CD8-positive, alpha-beta memory T cell (primary cell): ENCODE measurements at regions not wholly inside any gene's neighbourhood (a gene's known extent, or its start where the extent isn't known, plus 50 kb on each side); places are given as distances from the start of the nearest gene placed in this dataset.

ENCODE experiments used
- CTCF ChIA-PET: fragments of 350-600 bp; sonication (Branson Sonifier 250); formaldehyde crosslinking; loops from one replicate; lab custom pipeline; 2021; ENCODE audit warnings: antibody characterized with exemption; lab: Charles Lee
- POLR2A ChIA-PET: fragments of 350-600 bp; sonication (Branson Sonifier 250); formaldehyde crosslinking; loops from one replicate; lab custom pipeline; 2021; ENCODE audit warnings: antibody characterized with exemption; lab: Charles Lee
- DNase-seq, 5 donors: peaks; one replicate each; pipeline versions ENCODE4 v3.0.0 to v3.0.0-alpha.2; 2020 to 2022; ENCODE audit warnings: mixed read lengths in 1 of 5
- H3K27ac ChIP-seq: one replicate; pipeline ENCODE4 v1.7.0; 2013; ENCODE audit warnings: low read depth, mild to moderate bottlenecking, low read length, moderate library complexity
- H3K27me3 ChIP-seq: 2 replicates; pipeline ENCODE4 v1.7.0; 2013; ENCODE audit warnings: low read length, mild to moderate bottlenecking; ENCODE audit not compliant: insufficient read depth, poor library complexity, severe bottlenecking
- H3K36me3 ChIP-seq: 2 replicates; pipeline ENCODE4 v1.7.0; 2013; ENCODE audit warnings: mild to moderate bottlenecking, low read length, moderate library complexity; ENCODE audit not compliant: insufficient read depth
- H3K4me1 ChIP-seq: 2 replicates; pipeline ENCODE4 v1.7.0; 2013; ENCODE audit warnings: mild to moderate bottlenecking, low read length, moderate library complexity; ENCODE audit not compliant: insufficient read depth
- H3K4me3 ChIP-seq: 2 replicates; pipeline ENCODE4 v1.7.0; 2013; ENCODE audit warnings: mild to moderate bottlenecking, low read length
- H3K9me3 ChIP-seq: 2 replicates; pipeline ENCODE4 v1.7.0; 2013; ENCODE audit warnings: mild to moderate bottlenecking, low read length
- H3K27ac Mint-ChIP-seq, 8 donors: one replicate each; pipeline ENCODE4 v1.8.0; 2020 to 2021; ENCODE audit warnings: mixed read lengths in 8 of 8, mild to moderate bottlenecking in 6 of 8, inconsistent platforms in 3 of 8, moderate library complexity in 3 of 8
- H3K27me3 Mint-ChIP-seq, 2 donors: one replicate each; pipeline ENCODE4 v1.8.0; 2020 to 2021; ENCODE audit warnings: mixed read lengths in 2 of 2, mild to moderate bottlenecking in 1 of 2, moderate library complexity in 1 of 2
- H3K36me3 Mint-ChIP-seq, 3 donors: one replicate each; pipeline ENCODE4 v1.8.0; 2020 to 2021; ENCODE audit warnings: mixed read lengths in 3 of 3, inconsistent platforms in 1 of 3, mild to moderate bottlenecking in 1 of 3
- H3K4me1 Mint-ChIP-seq, 3 donors: one replicate each; pipeline ENCODE4 v1.8.0; 2020 to 2021; ENCODE audit warnings: mixed read lengths in 3 of 3, inconsistent platforms in 1 of 3, mild to moderate bottlenecking in 1 of 3
- H3K4me3 Mint-ChIP-seq, 7 donors: one replicate each; pipeline ENCODE4 v1.8.0; 2020 to 2021; ENCODE audit warnings: mixed read lengths in 7 of 7, mild to moderate bottlenecking in 6 of 7, moderate library complexity in 4 of 7, inconsistent platforms in 2 of 7
- H3K9me3 Mint-ChIP-seq, 5 donors: one replicate each; pipeline ENCODE4 v1.8.0; 2020 to 2022; ENCODE audit warnings: mixed read lengths in 5 of 5, mild to moderate bottlenecking in 3 of 5, moderate library complexity in 2 of 5, inconsistent platforms in 1 of 5

- Histone ChIP-seq H3K9me3 (no peaks in the 10 kb centered on the region), H3K4me3 (no peak overlapping the region), H3K36me3 (no peaks in the 10 kb centered on the region), H3K27ac (no peak overlapping the region), H3K27me3 (no peaks in the 10 kb centered on the region), H3K4me1 (no peaks in the 10 kb centered on the region)
- H3K4me1 Mint-ChIP-seq = no peaks in the 10 kb centered on the region
- no peak for DNase-seq
- ChIA-PET CTCF (no interaction called here), POLR2A (no interaction called here)
- no peaks in the 10 kb centered on the region for H3K36me3 Mint-ChIP-seq
- peaks cover 7 to 29% (median 14%) of the 10 kb centered on the region in 5 donors for H3K9me3 Mint-ChIP-seq
- H3K27me3 Mint-ChIP-seq = peaks cover 0 to 3% of the 10 kb centered on the region in 2 donors
- H3K27ac Mint-ChIP-seq = no peak overlapping the region
- H3K4me3 Mint-ChIP-seq = no peak overlapping the region
Measured at GRCh38 chr4:175412746-175413145, 399.3 kb downstream of the GPM6A start.

DNA sequence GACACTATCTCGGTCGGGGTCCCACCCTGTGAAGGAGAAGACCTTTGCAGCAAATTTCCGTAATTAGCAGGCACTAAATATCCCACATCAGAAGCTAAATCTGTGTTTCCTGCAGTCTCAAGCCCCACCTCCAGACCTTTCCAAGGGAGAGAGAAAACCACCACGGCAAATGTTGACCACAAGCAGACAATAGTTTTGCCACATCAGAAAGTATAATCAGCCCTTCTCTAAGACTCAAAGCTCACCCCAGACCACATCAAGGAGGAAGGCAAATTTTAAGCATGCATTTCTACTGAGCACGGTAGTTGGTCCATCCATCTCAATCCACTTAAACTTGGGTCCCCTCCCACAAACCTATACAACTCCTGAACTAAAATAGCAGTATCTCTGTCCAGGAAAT lies 398.5 kb downstream of the GPM6A start:
- peak in 1 of 5 donors; percentile 2 for DNase-seq
- H3K4me1 Mint-ChIP-seq = no peaks in the 10 kb centered on the region
- H3K27me3 ChIP-seq = no peaks in the 10 kb centered on the region

DNA sequence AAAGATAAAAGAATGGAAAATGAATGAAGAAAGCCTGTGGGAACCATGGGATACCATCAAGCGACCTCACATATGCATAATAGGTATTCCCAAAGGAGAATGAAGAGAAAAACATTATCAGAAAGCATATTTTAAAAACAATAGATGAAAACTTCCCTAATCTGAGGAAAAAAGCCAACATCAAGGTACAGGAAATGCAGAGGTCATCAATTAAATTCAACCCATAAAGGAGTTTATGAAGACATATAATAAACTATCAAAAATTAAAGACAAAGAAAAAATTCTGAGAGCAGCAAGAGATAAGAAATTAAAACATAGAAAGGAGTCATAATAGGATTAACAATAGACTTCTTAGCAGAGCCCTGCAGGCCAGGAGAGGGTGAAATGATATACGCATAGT lies 397.5 kb downstream of the GPM6A start:
- Mint-ChIP-seq H3K27ac (no peak overlapping the region), H3K4me1 (no peaks in the 10 kb centered on the region), H3K4me3 (no peak overlapping the region), H3K27me3 (peaks cover 0 to 3% of the 10 kb centered on the region in 2 donors), H3K36me3 (no peaks in the 10 kb centered on the region), H3K9me3 (peaks cover 7 to 38% (median 17%) of the 10 kb centered on the region in 5 donors)
- Histone ChIP-seq H3K27ac (no peak overlapping the region), H3K9me3 (no peaks in the 10 kb centered on the region), H3K36me3 (no peaks in the 10 kb centered on the region), H3K27me3 (no peaks in the 10 kb centered on the region), H3K4me1 (no peaks in the 10 kb centered on the region), H3K4me3 (no peak overlapping the region)
- ChIA-PET CTCF (no interaction called here), POLR2A (no interaction called here)
- no peak for DNase-seq

More for the DNA sequence above, 398.5 kb downstream of the GPM6A start:
- Mint-ChIP-seq H3K27ac (peak overlapping the region in 1 of 8 donors; percentile 26), H3K36me3 (no peaks in the 10 kb centered on the region), H3K27me3 (peaks cover 0 to 3% of the 10 kb centered on the region in 2 donors), H3K4me3 (peak overlapping the region in 1 of 7 donors; percentile 65), H3K9me3 (peaks cover 7 to 34% (median 14%) of the 10 kb centered on the region in 5 donors)
- CTCF ChIA-PET = no interaction called here
- Histone ChIP-seq H3K4me3 (no peak overlapping the region), H3K4me1 (no peaks in the 10 kb centered on the region), H3K9me3 (no peaks in the 10 kb centered on the region), H3K36me3 (no peaks in the 10 kb centered on the region), H3K27ac (no peak overlapping the region)
- POLR2A ChIA-PET = no interaction called here

DNA sequence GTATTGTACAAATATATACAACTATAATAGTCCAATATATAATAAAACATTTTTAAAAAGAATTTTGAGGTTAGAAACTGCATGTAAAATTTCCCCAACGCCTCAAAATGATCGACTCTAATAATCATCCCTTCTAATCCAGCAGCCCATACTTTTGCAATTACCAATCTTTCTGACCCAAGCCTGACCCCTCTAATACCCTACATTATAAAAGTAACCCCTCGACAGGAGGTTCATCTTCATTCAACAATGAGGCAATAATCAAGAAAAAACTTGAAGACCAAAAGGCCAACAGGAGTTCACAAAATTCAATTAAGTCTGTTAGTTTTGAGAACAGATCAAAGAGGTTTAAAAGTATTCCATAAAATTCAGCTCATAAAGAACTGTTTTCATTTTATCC lies 393.5 kb downstream of the GPM6A start:
- Histone ChIP-seq H3K27ac (no peak overlapping the region), H3K36me3 (no peaks in the 10 kb centered on the region), H3K27me3 (no peaks in the 10 kb centered on the region), H3K4me3 (no peak overlapping the region), H3K9me3 (no peaks in the 10 kb centered on the region), H3K4me1 (no peaks in the 10 kb centered on the region)
- Mint-ChIP-seq H3K9me3 (peaks cover 5 to 39% (median 10%) of the 10 kb centered on the region in 5 donors), H3K27me3 (peaks cover 0 to 2% of the 10 kb centered on the region in 2 donors), H3K27ac (no peak overlapping the region), H3K36me3 (no peaks in the 10 kb centered on the region), H3K4me1 (no peaks in the 10 kb centered on the region), H3K4me3 (no peak overlapping the region)
- no peak for DNase-seq
- ChIA-PET CTCF (no interaction called here), POLR2A (no interaction called here)

DNA sequence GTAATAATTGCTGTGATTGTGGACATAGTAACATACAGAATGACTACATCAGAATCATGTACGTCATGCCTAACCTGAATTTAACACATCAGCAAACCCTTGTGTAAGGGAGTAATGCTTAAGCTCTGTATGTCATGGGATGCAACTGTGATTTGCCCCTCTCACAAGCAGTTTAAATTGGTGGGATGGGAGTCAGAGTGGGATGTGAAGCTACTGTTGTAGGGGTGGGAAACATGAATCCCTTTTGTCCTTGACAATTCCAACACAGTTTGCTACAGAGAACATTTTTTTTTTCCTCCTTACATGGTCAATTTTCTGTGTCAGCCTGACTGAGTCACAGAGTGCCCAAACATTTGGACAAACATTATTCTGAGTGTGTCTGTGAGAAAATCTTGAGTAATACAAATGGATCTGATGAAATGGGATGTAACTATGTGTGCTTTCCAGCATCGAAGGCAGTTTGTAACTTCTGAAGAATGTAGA lies 392.8 kb downstream of the GPM6A start:
- no peak overlapping the region for H3K4me3 Mint-ChIP-seq
- Histone ChIP-seq H3K36me3 (no peaks in the 10 kb centered on the region), H3K9me3 (no peaks in the 10 kb centered on the region), H3K4me3 (no peak overlapping the region), H3K27ac (no peak overlapping the region), H3K4me1 (no peaks in the 10 kb centered on the region), H3K27me3 (no peaks in the 10 kb centered on the region)
- no peaks in the 10 kb centered on the region for H3K36me3 Mint-ChIP-seq
- ChIA-PET CTCF (no interaction called here), POLR2A (no interaction called here)
- peaks cover 0 to 1% of the 10 kb centered on the region in 2 donors for H3K27me3 Mint-ChIP-seq
- H3K9me3 Mint-ChIP-seq = peaks cover 4 to 38% (median 6%) of the 10 kb centered on the region in 5 donors
- H3K4me1 Mint-ChIP-seq = no peaks in the 10 kb centered on the region
- no peak for DNase-seq
- H3K27ac Mint-ChIP-seq = no peak overlapping the region

GRCh38 chr4:175421506-175421905 lies 390.6 kb downstream of the GPM6A start:
- ChIA-PET CTCF (interaction anchor here (0.9 kb wide), 1 partner anchor 15 kb away, joined by 3 read pairs; no protein-coding TSS in a partner anchor), POLR2A (no interaction called here)
- H3K36me3 ChIP-seq = no peaks in the 10 kb centered on the region
- H3K4me3 Mint-ChIP-seq = no peak overlapping the region
- H3K4me1 ChIP-seq = no peaks in the 10 kb centered on the region
- H3K27ac ChIP-seq = no peak overlapping the region
- H3K9me3 ChIP-seq = no peaks in the 10 kb centered on the region
- no peaks in the 10 kb centered on the region for H3K27me3 Mint-ChIP-seq
- H3K36me3 Mint-ChIP-seq = no peaks in the 10 kb centered on the region
- H3K27ac Mint-ChIP-seq = no peak overlapping the region
- H3K4me3 ChIP-seq = no peak overlapping the region
- no peak for DNase-seq
- H3K9me3 Mint-ChIP-seq = peaks cover 0 to 24% (median 4%) of the 10 kb centered on the region in 5 donors
- no peaks in the 10 kb centered on the region for H3K4me1 Mint-ChIP-seq
- no peaks in the 10 kb centered on the region for H3K27me3 ChIP-seq

- Histone ChIP-seq H3K36me3 (no peaks in the 10 kb centered on the region), H3K4me1 (no peaks in the 10 kb centered on the region), H3K9me3 (no peaks in the 10 kb centered on the region), H3K4me3 (no peak overlapping the region), H3K27me3 (no peaks in the 10 kb centered on the region), H3K27ac (no peak overlapping the region)
- no peak overlapping the region for H3K27ac Mint-ChIP-seq
- peaks cover 0 to 19% (median 6%) of the 10 kb centered on the region in 5 donors for H3K9me3 Mint-ChIP-seq
- ChIA-PET POLR2A (no interaction called here), CTCF (no interaction called here)
- DNase-seq = no peak
- H3K4me3 Mint-ChIP-seq = no peak overlapping the region
- no peaks in the 10 kb centered on the region for H3K36me3 Mint-ChIP-seq
- no peaks in the 10 kb centered on the region for H3K27me3 Mint-ChIP-seq
- no peaks in the 10 kb centered on the region for H3K4me1 Mint-ChIP-seq
Measured at GRCh38 chr4:175422331-175422730, 389.7 kb downstream of the GPM6A start.

DNA sequence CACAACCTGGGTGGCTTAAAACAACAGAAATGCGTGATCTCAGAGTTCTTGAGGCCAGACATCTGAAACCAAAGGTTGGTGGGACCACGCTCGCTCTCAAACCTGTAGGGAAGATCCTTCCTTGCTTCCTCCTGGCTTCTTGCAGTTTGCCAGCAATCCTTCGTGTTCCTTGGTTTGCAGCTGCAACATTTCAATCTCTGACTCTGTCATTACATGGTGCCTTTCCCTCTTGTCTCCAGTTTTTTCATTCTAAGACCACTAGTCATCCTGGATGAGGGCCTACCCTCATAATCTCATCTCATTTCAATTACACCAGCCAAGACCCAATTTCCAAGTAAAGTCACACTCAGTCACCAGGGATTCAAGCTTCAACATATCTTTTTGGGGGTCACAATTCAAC lies 388.0 kb downstream of the GPM6A start:
- DNase-seq = no peak
- Histone ChIP-seq H3K27ac (no peak overlapping the region), H3K4me3 (no peak overlapping the region), H3K4me1 (no peaks in the 10 kb centered on the region), H3K36me3 (no peaks in the 10 kb centered on the region), H3K27me3 (no peaks in the 10 kb centered on the region), H3K9me3 (no peaks in the 10 kb centered on the region)
- ChIA-PET CTCF (no interaction called here), POLR2A (no interaction called here)
- Mint-ChIP-seq H3K36me3 (no peaks in the 10 kb centered on the region), H3K27ac (no peak overlapping the region), H3K9me3 (peaks cover 0 to 11% (median 5%) of the 10 kb centered on the region in 5 donors), H3K4me3 (no peak overlapping the region), H3K4me1 (no peaks in the 10 kb centered on the region), H3K27me3 (no peaks in the 10 kb centered on the region)
